GM18502 (cell line): ENCODE measurements at regions not wholly inside any gene's neighbourhood (a gene's known extent, or its start where the extent isn't known, plus 50 kb on each side); places are given as distances from the start of the nearest gene placed in this dataset.
"Not testable (repeated sequence)": the region's sequence is repeated elsewhere in the genome, so short reads cannot be mapped to it uniquely, and the experiment has no call there.

Source experiments
- ATAC-seq: cut with Tn5 transposase; IDR thresholded peaks from one replicate; pipeline ENCODE4 v1.9.1; 2021; ENCODE audit warnings: mild to moderate bottlenecking; ENCODE audit not compliant: unreplicated experiment, poor library complexity

- no peak for ATAC-seq
These were observed 54.6 kb downstream of the DKK1 start for GRCh38 chr10:52368725-52369124.

- ATAC-seq, result not testable (repeated sequence)
These were observed 60.1 kb downstream of the DKK1 start for GRCh38 chr10:52374207-52374606.

GRCh38 chr10:52376694-52377354, 62.7 kb downstream of the DKK1 start:
- no peak for ATAC-seq

- no peak for ATAC-seq
These were observed 64.0 kb downstream of the DKK1 start for GRCh38 chr10:52378124-52378523.

- no peak for ATAC-seq
These were observed 65.2 kb downstream of the DKK1 start for GRCh38 chr10:52379287-52379686.

GRCh38 chr10:52383088-52383487, 69.0 kb downstream of the DKK1 start:
- ATAC-seq, result no peak

GRCh38 chr10:52387744-52388143, 73.7 kb downstream of the DKK1 start:
- ATAC-seq, result no peak

GRCh38 chr10:52390388-52390787, 76.3 kb downstream of the DKK1 start:
- ATAC-seq, result no peak

GRCh38 chr10:52391927-52392602, 78.0 kb downstream of the DKK1 start:
- ATAC-seq, result no peak

GRCh38 chr10:52394246-52394645, 80.2 kb downstream of the DKK1 start:
- no peak for ATAC-seq

- ATAC-seq, result no peak
These were observed 86.5 kb downstream of the DKK1 start for GRCh38 chr10:52400562-52400961.

GRCh38 chr10:52403801-52404200, 89.7 kb downstream of the DKK1 start:
- not testable (repeated sequence) for ATAC-seq

- ATAC-seq, result no peak
These were observed 95.1 kb downstream of the DKK1 start for GRCh38 chr10:52409195-52409594.

GRCh38 chr10:52409928-52410327, 95.8 kb downstream of the DKK1 start:
- no peak for ATAC-seq

- ATAC-seq, result no peak
These were observed 96.8 kb downstream of the DKK1 start for GRCh38 chr10:52410916-52411315.

- no peak for ATAC-seq
These were observed 105.2 kb downstream of the DKK1 start for GRCh38 chr10:52419281-52419680.

GRCh38 chr10:52420656-52421055, 106.6 kb downstream of the DKK1 start:
- no peak for ATAC-seq

- no peak for ATAC-seq
These were observed 109.3 kb downstream of the DKK1 start for GRCh38 chr10:52423369-52423768.

- ATAC-seq, result no peak
These were observed 110.3 kb downstream of the DKK1 start for GRCh38 chr10:52424341-52424740.

GRCh38 chr10:52434734-52435133, 120.7 kb downstream of the DKK1 start:
- ATAC-seq, result no peak

- ATAC-seq, result no peak
These were observed 122.6 kb downstream of the DKK1 start for GRCh38 chr10:52436664-52437063.

GRCh38 chr10:52437205-52437646, 123.1 kb downstream of the DKK1 start:
- ATAC-seq, result peak; percentile 97
